Astrocyte of the cerebellum (primary cell): ENCODE measurements at regions not wholly inside any gene's neighbourhood (a gene's known extent, or its start where the extent isn't known, plus 50 kb on each side); places are given as distances from the start of the nearest gene placed in this dataset.

Experiments
- DNase-seq: peaks from one replicate; pipeline ENCODE4 v3.0.0-alpha.2; 2011; ENCODE audit warnings: low read depth
- H3K4me3 ChIP-seq: 2 replicates; pipeline ENCODE4 v1.5.1; 2011; ENCODE audit warnings: mild to moderate bottlenecking, low read depth, low read length, moderate library complexity
- CTCF ChIP-seq: IDR thresholded peaks from 2 replicates; pipeline ENCODE4 v1.5.1; 2012; ENCODE audit warnings: low read length, low read depth, moderate library complexity, mild to moderate bottlenecking; ENCODE audit errors: missing control alignments
- in situ Hi-C: cut with HindIII; loops from 2 replicates; pipeline ENCODE4 v1.10.0; 2017; ENCODE audit warnings: low sequenced_read_pairs

- DNase-seq, result no peak
- no peak for TF ChIP-seq CTCF
- no peak overlapping the region for H3K4me3 ChIP-seq
- in situ Hi-C loops, result loop anchor here (25.0 kb wide), 1 partner anchor 795 kb away; no protein-coding TSS in a partner anchor
Measured at GRCh38 chr14:65957631-65958205, 528.5 kb upstream of the CCDC196 start.

GRCh38 chr14:65958664-65959562, 527.3 kb upstream of the CCDC196 start:
- H3K4me3 ChIP-seq, result no peak overlapping the region
- in situ Hi-C loops, result loop anchor here (25.0 kb wide), 1 partner anchor 797 kb away; no protein-coding TSS in a partner anchor
- peak; percentile 32 for TF ChIP-seq CTCF
- no peak for DNase-seq

- no peak overlapping the region for H3K4me3 ChIP-seq
- in situ Hi-C loops, result loop anchor here (25.0 kb wide), 1 partner anchor 797 kb away; no protein-coding TSS in a partner anchor
- DNase-seq, result no peak
- TF ChIP-seq CTCF, result no peak
Measured at GRCh38 chr14:65959563-65960024, 526.6 kb upstream of the CCDC196 start.

- in situ Hi-C loops, result loop anchor here (25.0 kb wide), 1 partner anchor 799 kb away; no protein-coding TSS in a partner anchor
- DNase-seq, result no peak
- TF ChIP-seq CTCF, result peak; percentile 59
- no peak overlapping the region for H3K4me3 ChIP-seq
Measured at GRCh38 chr14:65961004-65961403, 525.2 kb upstream of the CCDC196 start.

GRCh38 chr14:65962952-65963351, 523.2 kb upstream of the CCDC196 start:
- in situ Hi-C loops, result loop anchor here (25.0 kb wide), 1 partner anchor 801 kb away; no protein-coding TSS in a partner anchor
- DNase-seq, result no peak
- no peak overlapping the region for H3K4me3 ChIP-seq
- TF ChIP-seq CTCF, result no peak

- DNase-seq, result no peak
- no peak for TF ChIP-seq CTCF
- in situ Hi-C loops, result loop anchor here (25.0 kb wide), 1 partner anchor 802 kb away; no protein-coding TSS in a partner anchor
- H3K4me3 ChIP-seq, result no peak overlapping the region
Measured at GRCh38 chr14:65964366-65964765, 521.8 kb upstream of the CCDC196 start.
